GM12878 (cell line): ENCODE measurements at regions not wholly inside any gene's neighbourhood (a gene's known extent, or its start where the extent isn't known, plus 50 kb on each side); places are given as distances from the start of the nearest gene placed in this dataset.

Source experiments
- ATAC-seq: fragments of 200-7000 bp; cut with Tn5 transposase; 3 replicates; pipeline ENCODE4 v1.9.1; 2020; ENCODE audit warnings: mild to moderate bottlenecking, moderate library complexity
- BruUV-seq: library from RNA; stranded (reverse); fragments of 400-500 nt; replicated peaks from 2 replicates; lab custom pipeline; 2021; lab: Mats Ljungman, UMichigan
- CTCF ChIA-PET: fragments of 300-600 bp; sonication (Branson Sonifier 250); formaldehyde crosslinking; extraction: SDS; loops from one replicate; lab custom pipeline; 2021; ENCODE audit warnings: inconsistent platforms; lab: Yijun Ruan, JAX
- POLR2A ChIA-PET: fragments of 350-600 bp; formaldehyde crosslinking; extraction: SDS; loops from one replicate; lab custom pipeline; 2021; ENCODE audit warnings: inconsistent platforms; lab: Charles Lee
- RAD21 ChIA-PET: fragments of 300-600 bp; sonication (Branson Sonifier 250); formaldehyde crosslinking; loops from one replicate; lab custom pipeline; 2023; ENCODE audit warnings: antibody characterized with exemption; ENCODE audit not compliant: unreplicated experiment; lab: Charles Lee
- SMC1A ChIA-PET: fragments of 300-600 bp; sonication (Branson Sonifier 250); formaldehyde crosslinking; loops from one replicate; lab custom pipeline; 2023; ENCODE audit not compliant: unreplicated experiment, uncharacterized antibody; lab: Charles Lee
- DNase-seq: peaks from one replicate; pipeline ENCODE4 v3.0.0-alpha.2; 2011; ENCODE audit warnings: low read depth, low spot score
- FAIRE-seq: peaks from 3 replicates; lab custom pipeline; 2011; peaks lifted over from hg19 to GRCh38; lab: Jason Lieb, UNC
- H2AFZ ChIP-seq: 2 replicates; pipeline ENCODE4 v1.6.0; 2011; ENCODE audit warnings: low read depth, low read length, control low read depth; ENCODE audit not compliant: control insufficient read depth
- H3K27ac ChIP-seq: 2 replicates; pipeline ENCODE4 v1.5.1; 2011; ENCODE audit warnings: control low read depth; ENCODE audit not compliant: control insufficient read depth, insufficient read depth
- H3K27me3 ChIP-seq, 2 experiments: replicated peaks in 1 of 2; 2 replicates each; pipeline versions ENCODE4 v1.6.0 to v1.6.1; 2011; ENCODE audit warnings: low read length in 1 of 2; ENCODE audit not compliant: control insufficient read depth in 2 of 2, insufficient read depth in 2 of 2
- H3K36me3 ChIP-seq, 2 experiments: 2 replicates each; pipeline ENCODE4 v1.5.1; 2011; ENCODE audit warnings: low read length in 1 of 2; ENCODE audit not compliant: control insufficient read depth in 2 of 2, insufficient read depth in 2 of 2
- H3K4me1 ChIP-seq: 2 replicates; pipeline ENCODE4 v1.6.1; 2011; ENCODE audit warnings: mild to moderate bottlenecking, low read length, moderate library complexity, mixed read lengths; ENCODE audit not compliant: control insufficient read depth, insufficient read depth
- H3K4me2 ChIP-seq: 2 replicates; pipeline ENCODE4 v1.6.0; 2011; ENCODE audit warnings: control low read depth; ENCODE audit not compliant: control insufficient read depth, insufficient read depth
- H3K4me3 ChIP-seq: fragments of 200-600 bp; sonication (generic); 2 replicates; pipeline ENCODE4 v1.5.1; 2016
- H3K79me2 ChIP-seq: 2 replicates; pipeline ENCODE4 v1.6.0; 2011; ENCODE audit warnings: low read length; ENCODE audit not compliant: control insufficient read depth, insufficient read depth
- H3K9ac ChIP-seq: 2 replicates; pipeline ENCODE4 v1.8.0; 2011; ENCODE audit warnings: low read length, control low read depth, mixed read lengths; ENCODE audit not compliant: control insufficient read depth, insufficient read depth
- H3K9me3 ChIP-seq: replicated peaks from 3 replicates; pipeline ENCODE4 v1.5.1; 2011; ENCODE audit warnings: mild to moderate bottlenecking, low read length; ENCODE audit not compliant: control insufficient read depth, insufficient read depth
- H4K20me1 ChIP-seq: 2 replicates; pipeline ENCODE4 v1.6.0; 2011; ENCODE audit not compliant: control insufficient read depth, insufficient read depth
- EGR1 ChIP-seq, 2 experiments: IDR thresholded peaks; 1 replicate in 1 of 2; 2 replicates in 1 of 2; pipeline ENCODE4 v1.6.1; 2011 to 2012; ENCODE audit warnings: low read depth in 2 of 2, low read length in 2 of 2, borderline replicate concordance in 1 of 2, mild to moderate bottlenecking in 1 of 2, moderate library complexity in 1 of 2
- ESRRA ChIP-seq: IDR thresholded peaks from 2 replicates; pipeline ENCODE4 v1.6.1; 2012; ENCODE audit warnings: mild to moderate bottlenecking, low read length, improper control_type of control experiment
- FOXK2 ChIP-seq: fragments of 450-650 bp; IDR thresholded peaks from 2 replicates; pipeline ENCODE4 v1.6.1; 2017; ENCODE audit warnings: mild to moderate bottlenecking, moderate library complexity
- GABPA ChIP-seq: IDR thresholded peaks from 2 replicates; pipeline ENCODE4 v1.6.1; 2014; ENCODE audit warnings: antibody characterized with exemption, low read depth, mild to moderate bottlenecking, inconsistent platforms
- HSF1 ChIP-seq: fragments of 150-350 bp; IDR thresholded peaks from 2 replicates; pipeline ENCODE4 v1.6.1; 2014; ENCODE audit warnings: mild to moderate bottlenecking, low read depth, low read length
- IKZF1 ChIP-seq: fragments of 450-650 bp; conservative IDR thresholded peaks from 2 replicates; pipeline ENCODE4 v1.6.1; 2017; ENCODE audit warnings: antibody characterized with exemption, mild to moderate bottlenecking
- MTA2 ChIP-seq: fragments of 450-650 bp; IDR thresholded peaks from 2 replicates; pipeline ENCODE4 v1.6.1; 2016; ENCODE audit warnings: low read depth, mild to moderate bottlenecking, moderate library complexity
- MXI1 ChIP-seq: fragments of 150-350 bp; IDR thresholded peaks from 2 replicates; pipeline ENCODE4 v1.6.1; 2011; ENCODE audit warnings: low read depth, mild to moderate bottlenecking, inconsistent platforms, low read length, improper control_type of control experiment
- PAX5 ChIP-seq: IDR thresholded peaks from 2 replicates; pipeline ENCODE4 v1.6.1; 2011; ENCODE audit warnings: low read depth, low read length, borderline replicate concordance
- PKNOX1 ChIP-seq: fragments of 450-650 bp; IDR thresholded peaks from 2 replicates; pipeline ENCODE4 v1.6.1; 2016; ENCODE audit warnings: mild to moderate bottlenecking
- SMC3 ChIP-seq: IDR thresholded peaks from 2 replicates; pipeline ENCODE4 v1.6.1; 2011; ENCODE audit warnings: low read length, improper control_type of control experiment, borderline replicate concordance
- SREBF1 ChIP-seq: IDR thresholded peaks from 2 replicates; pipeline ENCODE4 v1.6.1; 2012; ENCODE audit warnings: mild to moderate bottlenecking, low read length
- USF2 ChIP-seq: IDR thresholded peaks from 2 replicates; pipeline ENCODE4 v1.6.1; 2011; ENCODE audit warnings: low read depth, low read length, improper control_type of control experiment, borderline replicate concordance
- YBX1 ChIP-seq: fragments of 450-650 bp; IDR thresholded peaks from 2 replicates; pipeline ENCODE4 v1.6.1; 2016; ENCODE audit warnings: antibody characterized with exemption
- WGBS: methylation state at CpG from one replicate; pipeline ENCODE4 v1.1.6; 2016; ENCODE audit warnings: low lambda C conversion rate; ENCODE audit not compliant: insufficient replicate concordance, insufficient coverage; ENCODE audit errors: missing lambda C conversion rate; 5-methylcytosine and 5-hydroxymethylcytosine counted together
- in situ Hi-C: fragments of 300-500 bp; cut with MboI; formaldehyde crosslinking; loops from 9 replicates; pipeline ENCODE4 v1.14.3; 2018; ENCODE audit warnings: mixed read lengths
- intact Hi-C: fragments of 100-400 bp; cut with micrococcal nuclease; formaldehyde crosslinking; loops from one replicate; pipeline ENCODE4 v1.14.2; 2022; ENCODE audit not compliant: unreplicated experiment

DNA sequence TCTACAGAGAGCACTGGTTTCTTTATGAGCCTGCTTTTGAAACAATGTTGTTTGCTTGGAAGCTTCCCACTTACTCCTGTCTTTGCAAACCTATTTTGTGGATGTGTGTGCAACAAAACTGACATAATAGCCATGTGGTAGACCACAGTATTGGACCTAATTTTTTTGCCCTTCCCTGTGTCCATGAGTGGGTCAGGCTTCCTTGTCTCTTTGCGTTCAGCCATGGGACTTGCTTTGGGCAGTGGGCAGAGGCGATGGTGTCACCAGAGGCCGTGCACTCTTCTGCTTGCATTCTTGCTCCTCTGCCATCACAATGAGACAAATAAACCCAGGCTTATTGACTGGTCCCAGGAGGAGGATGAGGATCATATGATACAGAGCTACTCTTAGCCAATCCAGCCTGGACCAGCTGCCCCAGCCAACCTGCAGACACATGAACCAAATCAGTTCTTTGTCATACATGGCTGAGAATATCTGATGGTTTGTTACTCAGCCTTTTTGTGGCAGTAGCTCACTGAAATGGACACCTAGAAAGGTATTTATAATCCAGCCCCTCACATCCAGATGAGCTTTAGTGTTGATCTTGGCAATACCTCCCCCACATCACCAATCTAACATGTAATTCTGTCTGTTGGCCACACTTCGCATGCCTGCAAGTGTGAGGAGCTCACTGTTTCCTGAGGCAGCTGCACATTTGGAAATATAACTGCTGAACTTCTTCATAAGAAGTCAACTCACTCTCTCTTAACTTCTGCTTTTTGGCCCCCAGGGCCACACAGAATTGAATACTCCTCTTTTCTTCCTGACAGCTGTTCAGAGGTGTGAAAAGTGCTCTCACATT is 427.8 kb upstream of the ZMIZ1 start:
- no peak overlapping the region for H2AFZ ChIP-seq
- CTCF ChIA-PET: interaction anchor here (0.6 to 1.7 kb wide), 3 partner anchors 17 to 533 kb away, joined by 3 to 9 read pairs (median 4); no protein-coding TSS in a partner anchor
- H4K20me1 ChIP-seq: no peaks in the 10 kb centered on the region
- 20% methylated on average over 4 of the region's 4 CpGs for WGBS
- intact Hi-C loops: no loop called here
- FAIRE-seq (no peak), DNase-seq (no peak), ATAC-seq (no peak)
- no peaks in the 10 kb centered on the region for H3K79me2 ChIP-seq
- peaks cover 0 to 2% of the 10 kb centered on the region in 2 experiments; a peak in 3 of 4 replicates for H3K27me3 ChIP-seq
- H3K9me3 ChIP-seq: no peaks in the 10 kb centered on the region; the same call in 2 of the 3 replicates
- TF ChIP-seq SREBF1 (no peak), YBX1 (no peak), IKZF1 (peak; percentile 48; the same call in 1 of the 2 replicates)
- no peak overlapping the region for H3K4me2 ChIP-seq
- SMC1A ChIA-PET: no interaction called here
- no TSS peak for BruUV-seq
- no peaks in the 10 kb centered on the region for H3K4me1 ChIP-seq
- POLR2A ChIA-PET: no interaction called here
- H3K27ac ChIP-seq: no peak overlapping the region
- H3K36me3 ChIP-seq: no peaks in the 10 kb centered on the region
- RAD21 ChIA-PET: interaction anchor here (1.9 kb wide), 1 partner anchor 17 kb away, joined by 4 read pairs; no protein-coding TSS in a partner anchor
- H3K9ac ChIP-seq: no peak overlapping the region
- no peak overlapping the region for H3K4me3 ChIP-seq
- in situ Hi-C loops: no loop called here

DNA sequence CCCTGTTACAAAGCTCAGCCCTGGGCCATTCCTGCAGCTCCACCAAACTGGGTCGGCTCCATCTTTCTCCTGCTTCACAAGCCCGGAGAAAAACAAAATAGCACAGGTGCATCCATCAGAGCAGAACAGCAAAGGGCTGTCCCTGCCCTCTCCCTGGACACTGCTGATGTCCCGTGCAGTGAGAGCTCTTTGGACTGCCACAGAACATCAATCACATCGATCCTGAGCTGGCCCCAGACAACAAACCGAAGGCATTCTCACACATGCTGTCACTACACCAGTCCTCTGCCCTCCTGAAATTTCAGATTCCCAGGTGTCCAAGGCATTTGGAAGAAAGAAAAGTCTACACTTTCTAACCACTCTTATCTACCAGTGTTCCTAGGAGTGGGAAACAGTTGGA is 427.1 kb upstream of the ZMIZ1 start:
- ChIA-PET SMC1A (no interaction called here), RAD21 (interaction anchor here (1.9 kb wide), 1 partner anchor 16 kb away, joined by 4 read pairs; no protein-coding TSS in a partner anchor), CTCF (interaction anchor here (0.6 to 1.7 kb wide), 2 partner anchors 16 to 341 kb away, joined by 3 to 9 read pairs; no protein-coding TSS in a partner anchor), POLR2A (no interaction called here)
- Histone ChIP-seq H3K27me3 (peaks cover 0 to 2% of the 10 kb centered on the region in 2 experiments; a peak in 3 of 4 replicates), H3K4me3 (no peak overlapping the region), H3K27ac (no peak overlapping the region), H2AFZ (no peak overlapping the region), H3K9me3 (no peaks in the 10 kb centered on the region; the same call in 2 of the 3 replicates), H3K36me3 (no peaks in the 10 kb centered on the region), H3K79me2 (no peaks in the 10 kb centered on the region), H3K4me1 (no peaks in the 10 kb centered on the region), H4K20me1 (no peaks in the 10 kb centered on the region), H3K9ac (no peak overlapping the region), H3K4me2 (no peak overlapping the region)
- intact Hi-C loops (no loop called here), in situ Hi-C loops (no loop called here)
- FAIRE-seq: no peak
- no peak for DNase-seq
- no TSS peak for BruUV-seq
- no peak for ATAC-seq
- WGBS: 10% methylated on average over 5 of the region's 5 CpGs
- TF ChIP-seq USF2 (no peak), HSF1 (no peak), EGR1 (IDR thresholded peaks at IDR 0.05; ENCODE audit: borderline replicate concordance in 1 of 2, low read depth in 2 of 2, low read length in 2 of 2) (no peak), FOXK2 (no peak), MXI1 (no peak), ESRRA (no peak), MTA2 (no peak), PKNOX1 (no peak), PAX5 (no peak), GABPA (no peak), SMC3 (no peak)
